Upper lobe of left lung (tissue), 4 donors: ENCODE measurements at regions not wholly inside any gene's neighbourhood (a gene's known extent, or its start where the extent isn't known, plus 50 kb on each side); places are given as distances from the start of the nearest gene placed in this dataset.

Experiments
- EP300 ChIP-seq, 4 donors: sonication (generic); formaldehyde crosslinking; IDR thresholded peaks; one replicate each; pipeline ENCODE4 v1.5.1; 2017; ENCODE audit warnings: antibody characterized with exemption in 4 of 4, control low read depth in 2 of 4
- POLR2AphosphoS5 ChIP-seq, 2 donors: sonication (generic); formaldehyde crosslinking; IDR thresholded peaks; one replicate each; pipeline ENCODE4 v1.5.1; 2017; ENCODE audit warnings: antibody characterized with exemption in 2 of 2
- TF ChIP-seq, protein P1 (sequence below), 6 experiments: fragments of 450-650 bp in 4 of 6; fragments of 200-600 bp in 2 of 6; sonication (generic) in 2 of 6; IDR thresholded peaks; one replicate each; pipeline ENCODE4 v1.5.1; 2016 to 2019; ENCODE audit warnings: antibody characterized with exemption in 6 of 6

DNA sequence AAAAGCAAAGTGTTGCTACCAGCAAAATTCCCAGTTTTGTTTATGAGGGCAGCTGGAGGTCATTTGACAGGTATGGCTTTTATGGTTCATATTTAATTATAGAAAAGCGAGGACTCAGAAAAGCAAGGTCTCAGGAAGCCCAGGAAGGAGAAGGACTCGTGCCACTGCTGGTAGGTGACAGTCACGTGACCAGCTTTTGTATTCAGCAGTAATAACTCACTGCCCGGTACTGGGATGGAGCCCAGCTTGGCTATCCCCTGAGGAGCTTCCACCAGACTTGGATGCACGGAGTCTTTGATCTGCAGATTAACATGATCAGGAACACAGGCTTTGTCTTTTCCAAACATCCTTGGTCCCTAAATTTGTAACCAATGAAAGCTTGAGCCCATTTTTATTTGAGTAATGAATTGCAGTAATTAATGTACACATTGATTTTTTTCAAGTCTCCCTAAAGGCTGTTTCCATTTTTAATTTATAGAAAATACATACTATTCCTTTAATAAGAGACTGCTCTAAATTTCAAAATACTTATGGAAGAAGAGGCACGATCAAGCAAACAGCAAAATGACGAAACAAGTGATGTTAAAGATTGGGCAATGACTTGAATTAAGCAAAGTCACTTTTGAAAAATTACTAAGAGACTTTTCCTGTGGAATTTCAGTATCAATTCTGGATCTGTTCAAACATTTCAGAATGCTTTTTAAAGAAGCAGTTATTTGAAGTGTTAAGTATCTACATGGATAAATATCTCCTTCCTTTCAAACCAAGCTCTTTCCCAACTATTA lies 251.7 kb upstream of the HNRNPA3 start:
- TF ChIP-seq, protein P1, sequence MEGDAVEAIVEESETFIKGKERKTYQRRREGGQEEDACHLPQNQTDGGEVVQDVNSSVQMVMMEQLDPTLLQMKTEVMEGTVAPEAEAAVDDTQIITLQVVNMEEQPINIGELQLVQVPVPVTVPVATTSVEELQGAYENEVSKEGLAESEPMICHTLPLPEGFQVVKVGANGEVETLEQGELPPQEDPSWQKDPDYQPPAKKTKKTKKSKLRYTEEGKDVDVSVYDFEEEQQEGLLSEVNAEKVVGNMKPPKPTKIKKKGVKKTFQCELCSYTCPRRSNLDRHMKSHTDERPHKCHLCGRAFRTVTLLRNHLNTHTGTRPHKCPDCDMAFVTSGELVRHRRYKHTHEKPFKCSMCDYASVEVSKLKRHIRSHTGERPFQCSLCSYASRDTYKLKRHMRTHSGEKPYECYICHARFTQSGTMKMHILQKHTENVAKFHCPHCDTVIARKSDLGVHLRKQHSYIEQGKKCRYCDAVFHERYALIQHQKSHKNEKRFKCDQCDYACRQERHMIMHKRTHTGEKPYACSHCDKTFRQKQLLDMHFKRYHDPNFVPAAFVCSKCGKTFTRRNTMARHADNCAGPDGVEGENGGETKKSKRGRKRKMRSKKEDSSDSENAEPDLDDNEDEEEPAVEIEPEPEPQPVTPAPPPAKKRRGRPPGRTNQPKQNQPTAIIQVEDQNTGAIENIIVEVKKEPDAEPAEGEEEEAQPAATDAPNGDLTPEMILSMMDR (IDR thresholded peaks at IDR 0.05): no peak
- no peak for TF ChIP-seq POLR2AphosphoS5 (IDR thresholded peaks at IDR 0.05)
- no peak for TF ChIP-seq EP300 (IDR thresholded peaks at IDR 0.05)
